MCF 10A (cell line): ENCODE measurements at regions not wholly inside any gene's neighbourhood (a gene's known extent, or its start where the extent isn't known, plus 50 kb on each side); places are given as distances from the start of the nearest gene placed in this dataset.
"Not testable (repeated sequence)": the region's sequence is repeated elsewhere in the genome, so short reads cannot be mapped to it uniquely, and the experiment has no call there.

Experiments
- BruUV-seq: library from RNA; stranded (reverse); fragments of 400-500 nt; replicated peaks from 2 replicates; lab custom pipeline; 2021; lab: Mats Ljungman, UMichigan
- CTCF ChIA-PET: fragments of 300-600 bp; sonication (Branson Sonifier 250); formaldehyde crosslinking; extraction: SDS; loops from one replicate; lab custom pipeline; 2021; ENCODE audit warnings: antibody characterized with exemption, inconsistent platforms; lab: Yijun Ruan, JAX
- POLR2A ChIA-PET: fragments of 300-600, 350-650 bp; sonication (Branson Sonifier 250); formaldehyde crosslinking; extraction: SDS; loops from one replicate; lab custom pipeline; 2020; ENCODE audit warnings: antibody characterized with exemption, inconsistent platforms; lab: Yijun Ruan, JAX
- DNase-seq: peaks from one replicate; pipeline ENCODE4 v3.0.0-alpha.2; 2018; ENCODE audit not compliant: unreplicated experiment
- H3K27ac Mint-ChIP-seq: one replicate; pipeline ENCODE4 v1.8.0; 2022; ENCODE audit warnings: mild to moderate bottlenecking, low read depth, mixed read lengths; ENCODE audit not compliant: unreplicated experiment
- H3K27me3 Mint-ChIP-seq: one replicate; pipeline ENCODE4 v1.8.0; 2022; ENCODE audit warnings: mixed read lengths; ENCODE audit not compliant: insufficient read depth, unreplicated experiment
- H3K36me3 Mint-ChIP-seq: one replicate; pipeline ENCODE4 v1.8.0; 2022; ENCODE audit warnings: mild to moderate bottlenecking, moderate library complexity, mixed read lengths; ENCODE audit not compliant: insufficient read depth, unreplicated experiment
- H3K4me1 Mint-ChIP-seq: one replicate; pipeline ENCODE4 v1.8.0; 2022; ENCODE audit warnings: mixed read lengths; ENCODE audit not compliant: insufficient read depth, unreplicated experiment
- H3K4me3 Mint-ChIP-seq: one replicate; pipeline ENCODE4 v1.8.0; 2022; ENCODE audit warnings: mild to moderate bottlenecking, moderate library complexity, mixed read lengths; ENCODE audit not compliant: unreplicated experiment
- H3K9me3 Mint-ChIP-seq: one replicate; pipeline ENCODE4 v1.8.0; 2022; ENCODE audit warnings: mixed read lengths; ENCODE audit not compliant: unreplicated experiment
- CTCF ChIP-seq: fragments of 200-600 bp; IDR thresholded peaks from one replicate; pipeline ENCODE4 v1.8.0; 2022; ENCODE audit warnings: antibody characterized with exemption, mild to moderate bottlenecking; ENCODE audit not compliant: unreplicated experiment
- intact Hi-C: fragments of 100-400 bp; cut with micrococcal nuclease; formaldehyde crosslinking; loops from 2 replicates; pipeline ENCODE4 v1.14.1; 2022

- TF ChIP-seq CTCF: no peak
- H3K36me3 Mint-ChIP-seq: peaks cover 6% of the 10 kb centered on the region
- no TSS peak for BruUV-seq
- intact Hi-C loops: no loop called here
- no peak overlapping the region for H3K27ac Mint-ChIP-seq
- no peaks in the 10 kb centered on the region for H3K4me1 Mint-ChIP-seq
- DNase-seq: no peak
- no peaks in the 10 kb centered on the region for H3K27me3 Mint-ChIP-seq
- POLR2A ChIA-PET: no interaction called here
- CTCF ChIA-PET: interaction anchor here (0.5 to 2.1 kb wide), 5 partner anchors 8 to 405 kb away, joined by 3 to 6 read pairs (median 3); no protein-coding TSS in a partner anchor
- no peak overlapping the region for H3K4me3 Mint-ChIP-seq
- no peaks in the 10 kb centered on the region for H3K9me3 Mint-ChIP-seq
These were observed 82.0 kb upstream of the CASZ1 start for GRCh38 chr1:10878469-10878868.

GRCh38 chr1:10880063-10880462, 83.6 kb upstream of the CASZ1 start:
- POLR2A ChIA-PET: interaction anchor here (0.7 to 1.4 kb wide), 2 partner anchors 10 to 215 kb away, joined by 3 to 4 read pairs; no protein-coding TSS in a partner anchor
- DNase-seq: no peak
- Mint-ChIP-seq H3K27ac (no peak overlapping the region), H3K4me1 (no peaks in the 10 kb centered on the region), H3K4me3 (no peak overlapping the region), H3K9me3 (no peaks in the 10 kb centered on the region), H3K36me3 (no peaks in the 10 kb centered on the region), H3K27me3 (no peaks in the 10 kb centered on the region)
- no TSS peak for BruUV-seq
- no peak for TF ChIP-seq CTCF
- CTCF ChIA-PET: interaction anchor here (0.7 to 2.1 kb wide), 2 partner anchors 10 to 300 kb away, joined by 3 to 6 read pairs; no protein-coding TSS in a partner anchor
- intact Hi-C loops: no loop called here

GRCh38 chr1:10881046-10881445, 84.6 kb upstream of the CASZ1 start:
- Mint-ChIP-seq H3K36me3 (no peaks in the 10 kb centered on the region), H3K27ac (no peak overlapping the region), H3K27me3 (no peaks in the 10 kb centered on the region), H3K4me1 (no peaks in the 10 kb centered on the region), H3K9me3 (no peaks in the 10 kb centered on the region), H3K4me3 (no peak overlapping the region)
- CTCF ChIA-PET: no interaction called here
- TF ChIP-seq CTCF: no peak
- POLR2A ChIA-PET: interaction anchor here (1.4 kb wide), 1 partner anchor 11 kb away, joined by 4 read pairs; no protein-coding TSS in a partner anchor
- intact Hi-C loops: no loop called here
- no peak for DNase-seq
- BruUV-seq: no TSS peak

GRCh38 chr1:10882069-10882468, 85.6 kb upstream of the CASZ1 start:
- CTCF ChIA-PET: no interaction called here
- Mint-ChIP-seq H3K36me3 (no peaks in the 10 kb centered on the region), H3K27me3 (no peaks in the 10 kb centered on the region), H3K4me3 (no peak overlapping the region), H3K4me1 (no peaks in the 10 kb centered on the region), H3K9me3 (no peaks in the 10 kb centered on the region), H3K27ac (no peak overlapping the region)
- TF ChIP-seq CTCF: no peak
- POLR2A ChIA-PET: no interaction called here
- BruUV-seq: no TSS peak
- intact Hi-C loops: no loop called here
- no peak for DNase-seq

- ChIA-PET CTCF (interaction anchor here (0.7 kb wide), 1 partner anchor 373 kb away, joined by 3 read pairs; no protein-coding TSS in a partner anchor), POLR2A (interaction anchor here (1.2 to 1.4 kb wide), 2 partner anchors 11 to 14 kb away, joined by 3 to 5 read pairs; no protein-coding TSS in a partner anchor)
- DNase-seq, H3K27ac Mint-ChIP-seq, H3K9me3 Mint-ChIP-seq, BruUV-seq, H3K27me3 Mint-ChIP-seq, H3K36me3 Mint-ChIP-seq, intact Hi-C loops, H3K4me1 Mint-ChIP-seq, H3K4me3 Mint-ChIP-seq: not testable (repeated sequence)
These were observed 90.6 kb upstream of the CASZ1 start for GRCh38 chr1:10887032-10887431.
